AG10803 (cell line): ENCODE measurements at regions not wholly inside any gene's neighbourhood (a gene's known extent, or its start where the extent isn't known, plus 50 kb on each side); places are given as distances from the start of the nearest gene placed in this dataset.

Experiments used
- DNase-seq: peaks from one replicate; pipeline ENCODE4 v3.0.0; 2010; ENCODE audit warnings: low read depth
- H3K4me3 ChIP-seq: 2 replicates; pipeline ENCODE4 v1.5.1; 2011; ENCODE audit warnings: mild to moderate bottlenecking, low read length, control low read depth
- TF ChIP-seq, protein P1 (sequence below): conservative IDR thresholded peaks from 2 replicates; pipeline ENCODE4 v1.5.1; 2011; ENCODE audit warnings: mild to moderate bottlenecking, low read length, control low read depth, inconsistent platforms

DNA sequence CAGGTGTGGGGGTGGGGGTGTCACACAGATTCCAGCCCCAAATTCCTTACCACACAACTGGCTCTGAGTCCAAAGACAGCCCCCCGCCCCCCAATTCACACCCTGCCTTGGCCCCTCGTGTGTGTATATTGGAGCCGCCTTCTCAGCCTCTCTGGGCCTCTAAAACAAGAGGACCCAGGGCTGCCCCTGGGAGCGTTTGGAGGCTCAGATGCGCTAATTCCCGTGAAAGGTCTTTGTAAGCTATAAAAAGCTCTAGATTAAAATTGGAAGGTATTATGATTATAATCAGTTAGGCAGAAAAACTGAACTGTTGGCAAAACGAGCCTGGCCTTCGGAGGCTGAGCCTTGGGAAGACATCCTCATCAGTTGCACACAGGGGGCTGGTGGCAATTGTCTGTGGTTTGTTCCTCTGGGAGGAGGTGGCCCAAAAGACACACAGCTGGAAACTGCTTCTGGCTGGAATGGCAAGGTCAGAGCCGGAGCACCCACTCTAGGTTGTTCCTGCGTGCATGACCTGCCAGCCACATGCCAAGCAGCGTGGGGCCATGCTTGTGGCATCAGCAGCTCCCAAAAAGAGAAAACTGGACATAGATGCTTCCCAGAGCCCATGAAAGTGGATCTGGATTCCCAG lies 118.5 kb downstream of the PHETA1 start:
- H3K4me3 ChIP-seq: no peak overlapping the region
- DNase-seq: no peak
- TF ChIP-seq, protein P1, sequence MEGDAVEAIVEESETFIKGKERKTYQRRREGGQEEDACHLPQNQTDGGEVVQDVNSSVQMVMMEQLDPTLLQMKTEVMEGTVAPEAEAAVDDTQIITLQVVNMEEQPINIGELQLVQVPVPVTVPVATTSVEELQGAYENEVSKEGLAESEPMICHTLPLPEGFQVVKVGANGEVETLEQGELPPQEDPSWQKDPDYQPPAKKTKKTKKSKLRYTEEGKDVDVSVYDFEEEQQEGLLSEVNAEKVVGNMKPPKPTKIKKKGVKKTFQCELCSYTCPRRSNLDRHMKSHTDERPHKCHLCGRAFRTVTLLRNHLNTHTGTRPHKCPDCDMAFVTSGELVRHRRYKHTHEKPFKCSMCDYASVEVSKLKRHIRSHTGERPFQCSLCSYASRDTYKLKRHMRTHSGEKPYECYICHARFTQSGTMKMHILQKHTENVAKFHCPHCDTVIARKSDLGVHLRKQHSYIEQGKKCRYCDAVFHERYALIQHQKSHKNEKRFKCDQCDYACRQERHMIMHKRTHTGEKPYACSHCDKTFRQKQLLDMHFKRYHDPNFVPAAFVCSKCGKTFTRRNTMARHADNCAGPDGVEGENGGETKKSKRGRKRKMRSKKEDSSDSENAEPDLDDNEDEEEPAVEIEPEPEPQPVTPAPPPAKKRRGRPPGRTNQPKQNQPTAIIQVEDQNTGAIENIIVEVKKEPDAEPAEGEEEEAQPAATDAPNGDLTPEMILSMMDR: no peak

DNA sequence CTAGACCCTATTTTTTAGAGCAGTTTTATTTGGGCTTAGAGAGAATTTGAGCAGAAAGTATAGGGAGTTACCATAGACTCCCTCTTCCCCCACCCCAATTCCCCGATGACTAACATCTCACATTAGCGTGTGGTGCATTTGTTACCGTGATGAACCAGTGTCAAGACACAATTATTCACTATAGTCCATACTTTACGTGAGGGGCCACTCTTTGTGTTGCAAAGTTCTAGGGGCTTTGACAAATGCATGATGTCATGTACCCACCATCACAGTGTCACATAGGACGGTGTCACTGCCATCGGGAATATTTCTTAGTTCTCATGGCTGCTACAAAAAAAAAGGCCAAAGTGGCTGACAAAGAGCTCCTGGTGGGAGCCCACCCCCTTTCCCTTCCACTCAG lies 119.1 kb downstream of the PHETA1 start:
- no peak overlapping the region for H3K4me3 ChIP-seq
- TF ChIP-seq, protein P1: no peak
- DNase-seq: no peak

DNA sequence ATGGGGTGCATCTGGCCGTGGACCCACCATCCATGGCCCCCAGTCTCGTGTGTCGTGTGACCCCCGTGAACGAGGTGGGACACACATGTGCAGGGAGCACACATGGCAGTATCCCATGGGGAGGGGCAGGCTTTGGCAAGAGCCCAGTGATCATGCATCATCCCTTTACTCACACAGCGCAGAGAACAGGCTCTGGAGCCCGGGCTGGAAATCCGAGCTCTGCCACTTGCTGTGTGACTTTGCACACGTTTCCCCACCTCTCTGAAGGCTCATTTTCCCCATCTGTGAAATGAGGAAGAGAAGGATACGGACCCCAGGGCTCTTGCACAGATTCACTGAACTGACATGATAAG lies 119.9 kb downstream of the PHETA1 start:
- TF ChIP-seq, protein P1: no peak
- H3K4me3 ChIP-seq: no peak overlapping the region
- DNase-seq: no peak

DNA sequence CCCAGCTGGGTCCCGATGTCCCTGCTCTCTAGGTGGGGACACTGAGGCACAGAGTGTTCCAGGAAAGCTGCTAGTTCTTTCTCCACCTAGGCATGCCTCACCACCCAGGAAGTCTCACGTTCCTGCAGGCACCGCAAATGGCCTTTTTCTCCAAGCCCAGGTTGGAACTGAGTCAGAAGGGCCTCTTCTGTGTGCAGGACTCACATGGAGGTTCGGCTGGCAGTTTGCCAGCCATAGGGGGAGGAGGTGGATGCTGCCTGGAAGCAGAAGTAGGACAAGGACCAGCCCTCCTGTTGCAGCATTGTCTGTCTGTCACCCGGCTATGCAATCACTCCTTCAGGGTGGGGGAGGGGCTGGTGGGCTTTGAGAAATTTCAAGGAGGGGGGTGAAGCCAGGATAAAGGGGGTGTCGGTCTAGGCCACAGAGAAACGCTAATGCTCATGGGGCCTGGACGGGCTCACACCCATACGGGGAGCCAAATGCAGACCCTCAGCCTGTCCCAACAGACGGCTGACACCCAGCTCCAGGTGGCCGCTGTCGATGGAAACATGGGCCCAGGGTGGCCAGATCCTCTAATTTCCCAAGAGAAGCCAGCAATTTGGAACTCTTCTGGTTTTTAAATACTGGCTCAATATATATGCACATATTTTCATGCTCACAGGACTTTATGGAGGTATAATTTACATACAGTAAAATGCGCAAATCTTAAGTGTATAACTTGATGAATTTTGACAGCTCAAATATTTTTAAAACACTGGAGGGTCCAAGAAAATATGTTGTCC lies 120.5 kb downstream of the PHETA1 start:
- no peak overlapping the region for H3K4me3 ChIP-seq
- no peak for DNase-seq
- TF ChIP-seq, protein P1: no peak

DNA sequence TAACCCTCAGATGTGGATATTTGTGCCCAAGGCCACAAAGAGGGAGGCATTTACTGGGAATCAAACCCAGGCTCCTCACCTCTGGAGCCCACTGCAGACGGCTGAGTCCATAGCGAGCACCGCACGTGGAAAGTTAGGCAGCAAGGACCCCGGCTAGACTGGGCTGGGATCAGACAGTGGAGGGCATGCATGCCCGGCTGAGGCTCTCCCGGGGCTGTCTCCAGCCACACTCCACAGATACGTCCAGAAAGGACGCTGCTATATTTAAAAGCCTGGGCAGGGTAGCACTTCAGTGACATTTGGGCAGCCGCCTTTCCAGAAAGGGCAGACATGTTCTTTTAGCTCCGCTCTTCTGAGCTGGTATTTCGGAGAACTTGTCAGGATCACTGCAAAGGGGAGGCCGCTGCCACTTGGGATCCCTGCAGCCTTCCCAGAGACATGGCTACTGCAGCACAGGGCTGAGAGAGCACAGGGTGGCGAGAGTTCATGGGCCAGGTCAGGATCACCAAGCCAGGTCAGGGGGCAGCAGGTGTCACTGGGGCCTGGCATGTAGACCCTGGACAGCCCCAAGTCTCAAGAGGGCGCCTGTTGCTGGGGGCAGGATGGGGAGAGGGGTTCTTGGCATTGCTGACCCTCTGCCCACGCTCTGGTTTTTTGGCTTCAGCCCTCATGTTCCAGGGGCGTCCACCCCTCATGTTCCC lies 121.7 kb downstream of the PHETA1 start:
- no peak overlapping the region for H3K4me3 ChIP-seq
- no peak for DNase-seq

DNA sequence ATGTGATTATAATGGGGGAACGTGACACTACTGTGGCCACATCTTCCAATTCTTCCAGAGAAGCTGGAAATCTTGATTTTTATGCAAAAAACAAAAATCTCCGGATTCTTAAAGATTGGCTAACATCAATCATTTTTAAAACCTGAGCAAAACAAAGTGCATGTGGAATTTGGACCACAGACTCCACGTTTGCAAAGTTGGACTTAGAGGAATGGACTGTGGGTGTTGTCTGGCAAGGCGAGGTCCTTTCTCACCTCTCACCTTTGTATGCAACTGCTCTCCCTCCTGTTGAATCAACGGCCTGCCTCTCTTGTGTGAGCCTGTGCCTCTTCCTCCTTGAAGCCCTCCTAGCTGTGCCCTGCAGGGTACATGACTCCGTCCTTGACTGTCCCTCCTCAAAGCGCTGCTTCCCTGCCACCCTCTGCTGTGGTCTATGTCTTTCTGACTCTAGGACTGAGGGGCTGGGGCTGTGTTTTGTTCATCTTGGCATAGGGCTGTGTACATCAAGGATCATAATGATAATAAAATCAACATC lies 122.4 kb downstream of the PHETA1 start:
- TF ChIP-seq, protein P1: no peak
- H3K4me3 ChIP-seq: no peak overlapping the region
- no peak for DNase-seq

More for the DNA sequence above, 121.7 kb downstream of the PHETA1 start:
- TF ChIP-seq, protein P1: no peak
